ENCODE measurements at regions not wholly inside any gene's neighbourhood (a gene's known extent, or its start where the extent isn't known, plus 50 kb on each side); places are given as distances from the start of the nearest gene placed in this dataset.
"Not testable (repeated sequence)": the region's sequence is repeated elsewhere in the genome, so short reads cannot be mapped to it uniquely, and the experiment has no call there.

DNA sequence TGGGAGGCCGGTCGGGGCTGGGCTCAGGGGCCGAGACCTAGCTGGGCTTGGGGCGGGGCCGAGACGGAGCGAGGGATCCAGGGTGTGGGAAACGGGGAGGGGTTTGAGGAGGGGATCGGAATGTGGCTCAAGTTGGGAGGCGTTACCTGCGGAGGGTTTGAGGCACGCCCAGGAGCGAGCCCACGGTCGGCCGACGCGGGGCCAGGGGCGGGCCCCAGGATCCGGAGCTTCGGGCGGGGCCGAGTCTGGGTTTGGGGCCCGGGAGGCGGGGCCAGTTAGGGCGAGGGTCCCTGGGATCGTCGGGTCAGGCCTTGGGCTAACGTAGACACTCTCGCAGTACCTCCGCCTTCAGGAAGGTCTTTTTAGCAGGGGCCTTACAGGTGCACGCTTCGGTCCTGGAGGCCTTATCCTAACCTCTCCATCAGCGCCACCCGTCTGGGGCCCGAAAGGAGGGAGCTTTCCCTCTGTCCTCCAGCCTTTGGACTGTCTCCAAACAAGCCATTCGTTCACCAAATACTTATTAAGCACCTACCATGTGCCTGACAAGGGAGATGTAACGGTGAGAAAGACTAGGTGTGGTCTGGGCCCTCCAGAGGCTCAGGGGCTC lies 228.2 kb upstream of the FRG2C start:
- FAIRE-seq; DNase-seq (ENCODE audit: low read depth, low spot score); H3K9ac ChIP-seq (ENCODE audit: control insufficient read depth, insufficient read depth, low read length); BruUV-seq (replicated peaks); H3K79me2 ChIP-seq (ENCODE audit: control insufficient read depth, insufficient read depth, low read length); POLR2A ChIA-PET; H3K9me3 ChIP-seq (replicated peaks; ENCODE audit: control insufficient read depth, insufficient read depth, low read length); H3K36me3 ChIP-seq (ENCODE audit: control insufficient read depth in 2 of 2, insufficient read depth in 2 of 2, low read length in 1 of 2); ATAC-seq; in situ Hi-C loops (cut with MboI); H3K27me3 ChIP-seq (replicated peaks in 1 of 2; ENCODE audit: control insufficient read depth in 2 of 2, insufficient read depth in 2 of 2, low read length in 1 of 2); H4K20me1 ChIP-seq (ENCODE audit: control insufficient read depth, insufficient read depth); H3K4me1 ChIP-seq (ENCODE audit: control insufficient read depth, insufficient read depth, low read length): not testable (repeated sequence)
- ChIA-PET RAD21 (ENCODE audit: unreplicated experiment) (interaction anchor here (0.6 kb wide), 1 partner anchor 56 kb away, joined by 3 read pairs; no protein-coding TSS in a partner anchor), SMC1A (ENCODE audit: uncharacterized antibody, unreplicated experiment) (interaction anchor here (0.9 kb wide), 1 partner anchor 17 kb away, joined by 3 read pairs; no protein-coding TSS in a partner anchor), CTCF (interaction anchor here (0.7 to 1.4 kb wide), 2 partner anchors 67 to 172 kb away, joined by 3 read pairs; no protein-coding TSS in a partner anchor)
- TF ChIP-seq TCF12 (IDR thresholded peaks at IDR 0.05; ENCODE audit: low read depth, low read length) (0 out of 2 replicates have a peak, but pooled peaks have one; percentile 14), SIN3A (IDR thresholded peaks at IDR 0.05; ENCODE audit: low read depth, low read length) (0 out of 2 replicates have a peak, but pooled peaks have one; percentile 33)
- intact Hi-C loops (cut with micrococcal nuclease; ENCODE audit: unreplicated experiment), result loop anchor here (10.0 kb wide), 1 partner anchor 251 kb away; no protein-coding TSS in a partner anchor
- Histone ChIP-seq H3K4me2 (ENCODE audit: control insufficient read depth, insufficient read depth) (peak overlapping the region; percentile 68), H2AFZ (ENCODE audit: control insufficient read depth, low read depth, low read length) (peak overlapping the region; percentile 61), H3K27ac (ENCODE audit: control insufficient read depth, insufficient read depth) (peak overlapping the region; percentile 24; the same call in 1 of the 2 replicates), H3K4me3 (peak overlapping the region; percentile 83)
- 4% methylated on average over 15 of the region's 38 CpGs for WGBS (ENCODE audit: insufficient coverage, insufficient replicate concordance, low lambda C conversion rate, missing lambda C conversion rate)

DNA sequence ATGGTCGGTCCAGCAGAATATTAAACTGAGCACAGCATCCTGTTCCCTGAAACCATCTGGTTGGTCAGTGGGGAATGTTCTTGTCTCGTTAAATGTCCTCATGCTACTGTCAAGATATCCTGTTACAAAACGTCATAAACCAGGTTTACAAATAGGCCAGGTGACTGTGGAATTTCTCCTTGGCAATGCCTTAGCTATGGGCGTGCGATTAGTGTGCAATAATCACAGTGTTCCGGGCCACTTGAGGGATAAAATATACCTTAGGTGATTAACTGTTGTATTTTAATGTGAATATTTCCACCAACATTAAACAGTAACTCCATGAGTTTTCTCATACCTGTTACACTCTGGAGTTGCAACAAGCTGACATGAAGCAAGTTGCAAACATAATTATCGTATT lies 223.1 kb upstream of the FRG2C start:
- H3K9me3 ChIP-seq (replicated peaks; ENCODE audit: control insufficient read depth, insufficient read depth, low read length); intact Hi-C loops (cut with micrococcal nuclease; ENCODE audit: unreplicated experiment); ATAC-seq; DNase-seq (ENCODE audit: low read depth, low spot score); H4K20me1 ChIP-seq (ENCODE audit: control insufficient read depth, insufficient read depth); BruUV-seq (replicated peaks); in situ Hi-C loops (cut with MboI); FAIRE-seq; H2AFZ ChIP-seq (ENCODE audit: control insufficient read depth, low read depth, low read length); H3K4me1 ChIP-seq (ENCODE audit: control insufficient read depth, insufficient read depth, low read length); H3K27me3 ChIP-seq (replicated peaks in 1 of 2; ENCODE audit: control insufficient read depth in 2 of 2, insufficient read depth in 2 of 2, low read length in 1 of 2); H3K27ac ChIP-seq (ENCODE audit: control insufficient read depth, insufficient read depth); H3K79me2 ChIP-seq (ENCODE audit: control insufficient read depth, insufficient read depth, low read length); H3K36me3 ChIP-seq (ENCODE audit: control insufficient read depth in 2 of 2, insufficient read depth in 2 of 2, low read length in 1 of 2); H3K4me3 ChIP-seq; POLR2A ChIA-PET; SMC1A ChIA-PET (ENCODE audit: uncharacterized antibody, unreplicated experiment); H3K4me2 ChIP-seq (ENCODE audit: control insufficient read depth, insufficient read depth); CTCF ChIA-PET; RAD21 ChIA-PET (ENCODE audit: unreplicated experiment); H3K9ac ChIP-seq (ENCODE audit: control insufficient read depth, insufficient read depth, low read length): not testable (repeated sequence)
- WGBS (ENCODE audit: insufficient coverage, insufficient replicate concordance, low lambda C conversion rate, missing lambda C conversion rate), result 66% methylated on average over 7 of the region's 7 CpGs

DNA sequence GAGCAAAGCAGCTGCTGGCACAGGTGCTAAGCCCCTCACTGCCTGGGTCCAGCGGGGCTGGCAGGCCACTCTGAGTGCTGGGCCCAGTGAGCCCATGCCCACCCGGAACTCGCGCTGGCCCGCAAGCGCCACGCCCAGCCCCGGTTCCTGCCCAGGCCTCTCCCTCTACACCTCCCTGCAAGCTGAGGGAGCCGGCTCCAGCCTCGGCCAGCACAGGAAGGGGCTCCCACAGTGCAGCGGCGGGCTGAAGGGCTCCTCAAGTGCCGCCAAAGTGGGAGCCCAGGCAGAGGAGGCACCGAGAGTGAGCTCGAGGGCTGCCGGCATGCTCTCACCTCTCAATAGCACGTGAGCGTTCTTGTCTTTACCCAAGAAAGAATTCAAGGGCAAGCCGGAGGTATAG lies 219.5 kb upstream of the FRG2C start:
- 72% methylated on average over 18 of the region's 19 CpGs for WGBS (ENCODE audit: insufficient coverage, insufficient replicate concordance, low lambda C conversion rate, missing lambda C conversion rate)
- DNase-seq (ENCODE audit: low read depth, low spot score); POLR2A ChIA-PET; H3K4me1 ChIP-seq (ENCODE audit: control insufficient read depth, insufficient read depth, low read length); SMC1A ChIA-PET (ENCODE audit: uncharacterized antibody, unreplicated experiment); H4K20me1 ChIP-seq (ENCODE audit: control insufficient read depth, insufficient read depth); H3K27me3 ChIP-seq (replicated peaks in 1 of 2; ENCODE audit: control insufficient read depth in 2 of 2, insufficient read depth in 2 of 2, low read length in 1 of 2); intact Hi-C loops (cut with micrococcal nuclease; ENCODE audit: unreplicated experiment); RAD21 ChIA-PET (ENCODE audit: unreplicated experiment); H3K9ac ChIP-seq (ENCODE audit: control insufficient read depth, insufficient read depth, low read length); H3K9me3 ChIP-seq (replicated peaks; ENCODE audit: control insufficient read depth, insufficient read depth, low read length); ATAC-seq; FAIRE-seq; BruUV-seq (replicated peaks); H3K4me3 ChIP-seq; H3K36me3 ChIP-seq (ENCODE audit: control insufficient read depth in 2 of 2, insufficient read depth in 2 of 2, low read length in 1 of 2); H3K27ac ChIP-seq (ENCODE audit: control insufficient read depth, insufficient read depth); H3K79me2 ChIP-seq (ENCODE audit: control insufficient read depth, insufficient read depth, low read length); CTCF ChIA-PET; in situ Hi-C loops (cut with MboI); H2AFZ ChIP-seq (ENCODE audit: control insufficient read depth, low read depth, low read length); H3K4me2 ChIP-seq (ENCODE audit: control insufficient read depth, insufficient read depth): not testable (repeated sequence)

All from GM12878 (cell line).